HepG2 (cell line): ENCODE measurements at regions not wholly inside any gene's neighbourhood (a gene's known extent, or its start where the extent isn't known, plus 50 kb on each side); places are given as distances from the start of the nearest gene placed in this dataset.

Experiments
- ATAC-seq: fragments of 200-7000 bp; cut with Tn5 transposase; 3 replicates; pipeline ENCODE4 v1.9.1; 2020; ENCODE audit warnings: mild to moderate bottlenecking, moderate library complexity
- BruUV-seq: library from RNA; stranded (reverse); fragments of 400-500 nt; replicated peaks from 2 replicates; lab custom pipeline; 2021; lab: Mats Ljungman, UMichigan
- CTCF ChIA-PET: fragments of 300-600 bp; formaldehyde crosslinking; extraction: SDS; loops from one replicate; lab custom pipeline; 2021; ENCODE audit warnings: low total read pairs, inconsistent platforms, low intra/inter-chr PET ratio; lab: Yijun Ruan, JAX
- POLR2A ChIA-PET: fragments of 350-600 bp; sonication (Branson Sonifier 250); formaldehyde crosslinking; loops from one replicate; lab custom pipeline; 2020; ENCODE audit warnings: antibody characterized with exemption, inconsistent platforms; lab: Yijun Ruan, JAX
- DNase-seq: peaks from one replicate; pipeline ENCODE4 v3.0.0-alpha.2; 2015; ENCODE audit warnings: low spot score
- FAIRE-seq: peaks from 3 replicates; lab custom pipeline; 2011; peaks lifted over from hg19 to GRCh38; lab: Jason Lieb, UNC
- H2AFZ ChIP-seq: one replicate; pipeline ENCODE4 v1.6.1; 2011; ENCODE audit warnings: low read length, inconsistent platforms
- H3K27ac ChIP-seq: fragments of 300-600 bp; 3 replicates; pipeline ENCODE4 v1.8.0; 2011; ENCODE audit warnings: mixed run types, mild to moderate bottlenecking, mixed read lengths, low read length, inconsistent platforms; ENCODE audit not compliant: insufficient read depth; ENCODE audit errors: extremely low read length
- H3K27me3 ChIP-seq, 2 experiments: fragments of 200-600 bp in 1 of 2; 2 replicates in 1 of 2; 3 replicates in 1 of 2; pipeline versions ENCODE4 v1.6.0 to v1.8.0; 2011; ENCODE audit warnings: low read length in 2 of 2, mild to moderate bottlenecking in 2 of 2, moderate library complexity in 2 of 2, inconsistent platforms in 1 of 2; ENCODE audit not compliant: insufficient read depth in 2 of 2, control insufficient read depth in 1 of 2
- H3K36me3 ChIP-seq, 2 experiments: fragments of 200-600 bp in 1 of 2; replicated peaks in 1 of 2; 2 replicates in 1 of 2; 3 replicates in 1 of 2; pipeline versions ENCODE4 v1.5.1 to v1.8.0; 2011; ENCODE audit warnings: low read length in 2 of 2, inconsistent platforms in 1 of 2; ENCODE audit not compliant: insufficient read depth in 2 of 2, control insufficient read depth in 1 of 2
- H3K4me1 ChIP-seq: 2 replicates; pipeline ENCODE4 v1.5.1; 2012; ENCODE audit warnings: low read length, inconsistent platforms; ENCODE audit not compliant: insufficient read depth
- H3K4me2 ChIP-seq: 2 replicates; pipeline ENCODE4 v1.6.0; 2011; ENCODE audit warnings: low read depth, low read length, inconsistent platforms
- H3K4me3 ChIP-seq, 3 experiments: fragments of 200-600 bp in 1 of 3; sonication (generic), shearing (Covaris generic) in 1 of 3; replicated peaks in 1 of 3; 2 replicates each; pipeline ENCODE4 v1.5.1; 2011 to 2016; ENCODE audit warnings: low read length in 3 of 3, inconsistent platforms in 2 of 3, low read depth in 2 of 3, mild to moderate bottlenecking in 2 of 3, control low read depth in 1 of 3, mixed read lengths in 1 of 3; ENCODE audit not compliant: insufficient read depth in 1 of 3
- H3K79me2 ChIP-seq: one replicate; pipeline ENCODE4 v1.6.1; 2011; ENCODE audit warnings: low read length, inconsistent platforms; ENCODE audit not compliant: insufficient read depth
- H3K9ac ChIP-seq: 2 replicates; pipeline ENCODE4 v1.6.0; 2011; ENCODE audit warnings: mild to moderate bottlenecking, low read depth, low read length, inconsistent platforms; ENCODE audit not compliant: insufficient read depth
- H3K9me3 ChIP-seq: 2 replicates; pipeline ENCODE4 v1.5.1; 2012; ENCODE audit warnings: mild to moderate bottlenecking, low read length
- H4K20me1 ChIP-seq: 2 replicates; pipeline ENCODE4 v1.6.0; 2011; ENCODE audit warnings: inconsistent platforms, mild to moderate bottlenecking, low read length, moderate library complexity; ENCODE audit not compliant: insufficient read depth
- CREB3 ChIP-seq: sonication (generic); formaldehyde crosslinking; IDR thresholded peaks from 2 replicates; pipeline ENCODE4 v1.5.0; 2020; ENCODE audit warnings: missing genetic modification reagents
- ERF ChIP-seq: IDR thresholded peaks from 2 replicates; pipeline ENCODE4 v1.6.1; 2018; ENCODE audit warnings: missing biosample characterization, missing genetic modification reagents
- HMG20A ChIP-seq: IDR thresholded peaks from 2 replicates; pipeline ENCODE4 v1.6.1; 2016; ENCODE audit warnings: borderline replicate concordance
- JUNB ChIP-seq: sonication (generic); formaldehyde crosslinking; IDR thresholded peaks from 2 replicates; pipeline ENCODE4 v1.8.0; 2022; ENCODE audit warnings: missing genetic modification reagents, mild to moderate bottlenecking, borderline replicate concordance
- KLF15 ChIP-seq: sonication (generic); formaldehyde crosslinking; IDR thresholded peaks from 2 replicates; pipeline ENCODE4 v1.8.1; 2023; ENCODE audit warnings: borderline replicate concordance, mild to moderate bottlenecking, inconsistent platforms, missing genetic modification reagents, mixed read lengths
- NR1H2 ChIP-seq: sonication (generic); formaldehyde crosslinking; IDR thresholded peaks from 2 replicates; pipeline ENCODE4 v1.8.1; 2022; ENCODE audit warnings: low read depth, missing genetic modification reagents, borderline replicate concordance
- PLRG1 ChIP-seq: fragments of 450-650 bp; conservative IDR thresholded peaks from 2 replicates; pipeline ENCODE4 v1.6.1; 2016
- PPARG ChIP-seq: conservative IDR thresholded peaks from 2 replicates; pipeline ENCODE4 v1.6.1; 2016; ENCODE audit warnings: missing biosample characterization, missing genetic modification reagents
- ZNF256 ChIP-seq: sonication (generic); formaldehyde crosslinking; conservative IDR thresholded peaks from 2 replicates; pipeline ENCODE4 v1.4.0; 2020; ENCODE audit warnings: missing genetic modification reagents
- ZNF354B ChIP-seq: sonication (generic); formaldehyde crosslinking; IDR thresholded peaks from 2 replicates; pipeline ENCODE4 v1.8.0; 2022; ENCODE audit warnings: mild to moderate bottlenecking, missing genetic modification reagents
- ZNF441 ChIP-seq: sonication (generic); formaldehyde crosslinking; IDR thresholded peaks from 2 replicates; pipeline ENCODE4 v1.7.0; 2021; ENCODE audit warnings: missing genetic modification reagents, borderline replicate concordance
- ZNF496 ChIP-seq: sonication (generic); formaldehyde crosslinking; IDR thresholded peaks from 2 replicates; pipeline ENCODE4 v1.8.1; 2023; ENCODE audit warnings: mild to moderate bottlenecking, moderate library complexity, missing genetic modification reagents; ENCODE audit not compliant: insufficient replicate concordance
- WGBS: methylation state at CpG from one replicate; pipeline ENCODE4 v1.1.6; 2017; ENCODE audit warnings: low lambda C conversion rate; 5-methylcytosine and 5-hydroxymethylcytosine counted together
- in situ Hi-C: cut with HindIII; loops from 2 replicates; pipeline ENCODE4 v1.10.0; 2017; ENCODE audit warnings: low pct_unique_long_range_greater_than_20kb; ENCODE audit not compliant: extremely low pct_ligation_motif_present
- intact Hi-C: fragments of 100-400 bp; cut with micrococcal nuclease; formaldehyde crosslinking; loops from one replicate; pipeline ENCODE4 v1.10.0; 2022; ENCODE audit not compliant: unreplicated experiment
- TF ChIP-seq, protein P1 (sequence below): sonication (generic); formaldehyde crosslinking; IDR thresholded peaks from 2 replicates; pipeline ENCODE4 v1.8.0; 2022; ENCODE audit warnings: missing genetic modification reagents, mild to moderate bottlenecking, inconsistent platforms, borderline replicate concordance
- TF ChIP-seq, protein P2 (sequence below): sonication (generic); formaldehyde crosslinking; IDR thresholded peaks from 2 replicates; pipeline ENCODE4 v1.5.0; 2020; ENCODE audit warnings: mild to moderate bottlenecking, missing genetic modification reagents, borderline replicate concordance
- TF ChIP-seq, protein P3 (sequence below): IDR thresholded peaks from 2 replicates; pipeline ENCODE4 v1.6.1; 2016; ENCODE audit warnings: low read depth, control low read depth

GRCh38 chr10:33483816-33484190 is 149.3 kb upstream of the NRP1 start:
- Histone ChIP-seq H2AFZ (no peak overlapping the region), H3K4me1 (peaks cover 25% of the 10 kb centered on the region), H3K9ac (no peak overlapping the region), H3K27ac (no peak overlapping the region), H3K27me3 (no peaks in the 10 kb centered on the region), H3K4me2 (no peak overlapping the region), H4K20me1 (no peaks in the 10 kb centered on the region), H3K79me2 (no peaks in the 10 kb centered on the region), H3K36me3 (no peaks in the 10 kb centered on the region), H3K9me3 (no peaks in the 10 kb centered on the region), H3K4me3 (no peak overlapping the region)
- ChIA-PET CTCF (no interaction called here), POLR2A (no interaction called here)
- no TSS peak for BruUV-seq
- intact Hi-C loops (loop anchor here (10.0 kb wide), 1 partner anchor 311 kb away; no protein-coding TSS in a partner anchor), in situ Hi-C loops (no loop called here)
- 75% methylated on average over 3 of the region's 3 CpGs for WGBS
- ATAC-seq (no peak), DNase-seq (no peak), FAIRE-seq (no peak)
- TF ChIP-seq ERF (CRISPR knock-in tag) (no peak), ZNF354B (CRISPR knock-in tag) (no peak), ZNF256 (no peak), PPARG (no peak), ZNF441 (CRISPR knock-in tag) (no peak), HMG20A (no peak), PLRG1 (no peak), NR1H2 (CRISPR knock-in tag) (no peak), ZNF496 (CRISPR knock-in tag) (no peak), KLF15 (CRISPR knock-in tag) (no peak), CREB3 (CRISPR knock-in tag) (no peak), JUNB (no peak)
- TF ChIP-seq, protein P1, sequence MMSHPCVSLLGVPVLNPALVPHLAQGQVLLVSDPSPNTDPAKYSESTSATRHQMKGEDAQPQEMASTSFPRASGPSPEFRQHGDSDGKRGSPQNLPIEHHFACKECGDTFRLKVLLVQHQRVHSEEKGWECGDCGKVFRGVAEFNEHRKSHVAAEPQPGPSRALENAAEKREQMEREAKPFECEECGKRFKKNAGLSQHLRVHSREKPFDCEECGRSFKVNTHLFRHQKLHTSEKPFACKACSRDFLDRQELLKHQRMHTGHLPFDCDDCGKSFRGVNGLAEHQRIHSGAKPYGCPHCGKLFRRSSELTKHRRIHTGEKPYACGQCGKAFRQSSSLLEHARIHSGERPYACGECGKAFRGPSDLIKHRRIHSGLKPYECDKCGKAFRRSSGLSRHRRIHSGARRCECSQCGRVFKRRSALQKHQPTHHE (CRISPR knock-in tag) = no peak
- TF ChIP-seq, protein P2, sequence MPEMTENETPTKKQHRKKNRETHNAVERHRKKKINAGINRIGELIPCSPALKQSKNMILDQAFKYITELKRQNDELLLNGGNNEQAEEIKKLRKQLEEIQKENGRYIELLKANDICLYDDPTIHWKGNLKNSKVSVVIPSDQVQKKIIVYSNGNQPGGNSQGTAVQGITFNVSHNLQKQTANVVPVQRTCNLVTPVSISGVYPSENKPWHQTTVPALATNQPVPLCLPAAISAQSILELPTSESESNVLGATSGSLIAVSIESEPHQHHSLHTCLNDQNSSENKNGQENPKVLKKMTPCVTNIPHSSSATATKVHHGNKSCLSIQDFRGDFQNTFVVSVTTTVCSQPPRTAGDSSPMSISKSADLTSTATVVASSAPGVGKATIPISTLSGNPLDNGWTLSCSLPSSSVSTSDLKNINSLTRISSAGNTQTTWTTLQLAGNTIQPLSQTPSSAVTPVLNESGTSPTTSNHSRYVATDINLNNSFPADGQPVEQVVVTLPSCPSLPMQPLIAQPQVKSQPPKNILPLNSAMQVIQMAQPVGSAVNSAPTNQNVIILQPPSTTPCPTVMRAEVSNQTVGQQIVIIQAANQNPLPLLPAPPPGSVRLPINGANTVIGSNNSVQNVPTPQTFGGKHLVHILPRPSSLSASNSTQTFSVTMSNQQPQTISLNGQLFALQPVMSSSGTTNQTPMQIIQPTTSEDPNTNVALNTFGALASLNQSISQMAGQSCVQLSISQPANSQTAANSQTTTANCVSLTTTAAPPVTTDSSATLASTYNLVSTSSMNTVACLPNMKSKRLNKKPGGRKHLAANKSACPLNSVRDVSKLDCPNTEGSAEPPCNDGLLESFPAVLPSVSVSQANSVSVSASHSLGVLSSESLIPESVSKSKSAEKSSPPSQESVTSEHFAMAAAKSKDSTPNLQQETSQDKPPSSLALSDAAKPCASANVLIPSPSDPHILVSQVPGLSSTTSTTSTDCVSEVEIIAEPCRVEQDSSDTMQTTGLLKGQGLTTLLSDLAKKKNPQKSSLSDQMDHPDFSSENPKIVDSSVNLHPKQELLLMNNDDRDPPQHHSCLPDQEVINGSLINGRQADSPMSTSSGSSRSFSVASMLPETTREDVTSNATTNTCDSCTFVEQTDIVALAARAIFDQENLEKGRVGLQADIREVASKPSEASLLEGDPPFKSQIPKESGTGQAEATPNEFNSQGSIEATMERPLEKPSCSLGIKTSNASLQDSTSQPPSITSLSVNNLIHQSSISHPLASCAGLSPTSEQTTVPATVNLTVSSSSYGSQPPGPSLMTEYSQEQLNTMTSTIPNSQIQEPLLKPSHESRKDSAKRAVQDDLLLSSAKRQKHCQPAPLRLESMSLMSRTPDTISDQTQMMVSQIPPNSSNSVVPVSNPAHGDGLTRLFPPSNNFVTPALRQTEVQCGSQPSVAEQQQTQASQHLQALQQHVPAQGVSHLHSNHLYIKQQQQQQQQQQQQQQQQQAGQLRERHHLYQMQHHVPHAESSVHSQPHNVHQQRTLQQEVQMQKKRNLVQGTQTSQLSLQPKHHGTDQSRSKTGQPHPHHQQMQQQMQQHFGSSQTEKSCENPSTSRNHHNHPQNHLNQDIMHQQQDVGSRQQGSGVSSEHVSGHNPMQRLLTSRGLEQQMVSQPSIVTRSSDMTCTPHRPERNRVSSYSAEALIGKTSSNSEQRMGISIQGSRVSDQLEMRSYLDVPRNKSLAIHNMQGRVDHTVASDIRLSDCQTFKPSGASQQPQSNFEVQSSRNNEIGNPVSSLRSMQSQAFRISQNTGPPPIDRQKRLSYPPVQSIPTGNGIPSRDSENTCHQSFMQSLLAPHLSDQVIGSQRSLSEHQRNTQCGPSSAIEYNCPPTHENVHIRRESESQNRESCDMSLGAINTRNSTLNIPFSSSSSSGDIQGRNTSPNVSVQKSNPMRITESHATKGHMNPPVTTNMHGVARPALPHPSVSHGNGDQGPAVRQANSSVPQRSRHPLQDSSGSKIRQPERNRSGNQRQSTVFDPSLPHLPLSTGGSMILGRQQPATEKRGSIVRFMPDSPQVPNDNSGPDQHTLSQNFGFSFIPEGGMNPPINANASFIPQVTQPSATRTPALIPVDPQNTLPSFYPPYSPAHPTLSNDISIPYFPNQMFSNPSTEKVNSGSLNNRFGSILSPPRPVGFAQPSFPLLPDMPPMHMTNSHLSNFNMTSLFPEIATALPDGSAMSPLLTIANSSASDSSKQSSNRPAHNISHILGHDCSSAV (CRISPR knock-in tag) = no peak
- TF ChIP-seq, protein P3, sequence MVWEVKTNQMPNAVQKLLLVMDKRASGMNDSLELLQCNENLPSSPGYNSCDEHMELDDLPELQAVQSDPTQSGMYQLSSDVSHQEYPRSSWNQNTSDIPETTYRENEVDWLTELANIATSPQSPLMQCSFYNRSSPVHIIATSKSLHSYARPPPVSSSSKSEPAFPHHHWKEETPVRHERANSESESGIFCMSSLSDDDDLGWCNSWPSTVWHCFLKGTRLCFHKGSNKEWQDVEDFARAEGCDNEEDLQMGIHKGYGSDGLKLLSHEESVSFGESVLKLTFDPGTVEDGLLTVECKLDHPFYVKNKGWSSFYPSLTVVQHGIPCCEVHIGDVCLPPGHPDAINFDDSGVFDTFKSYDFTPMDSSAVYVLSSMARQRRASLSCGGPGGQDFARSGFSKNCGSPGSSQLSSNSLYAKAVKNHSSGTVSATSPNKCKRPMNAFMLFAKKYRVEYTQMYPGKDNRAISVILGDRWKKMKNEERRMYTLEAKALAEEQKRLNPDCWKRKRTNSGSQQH = no peak
